Activated CD4-positive, alpha-beta memory T cell treated with anti-CD3 and anti-CD28 coated beads, Interleukin-2, amount 10 ng/mL, durations not matched to agents 7 days and 5 days (primary cell): ENCODE measurements at regions not wholly inside any gene's neighbourhood (a gene's known extent, or its start where the extent isn't known, plus 50 kb on each side); places are given as distances from the start of the nearest gene placed in this dataset.
"Not testable (repeated sequence)": the region's sequence is repeated elsewhere in the genome, so short reads cannot be mapped to it uniquely, and the experiment has no call there.

Source experiments
- CTCF ChIA-PET: fragments of 350-600 bp; sonication (Branson Sonifier 250); formaldehyde crosslinking; loops from one replicate; lab custom pipeline; 2021; ENCODE audit warnings: antibody characterized with exemption, inconsistent platforms; lab: Charles Lee
- POLR2A ChIA-PET: fragments of 350-600 bp; sonication (Branson Sonifier 250); formaldehyde crosslinking; loops from one replicate; lab custom pipeline; 2021; ENCODE audit warnings: antibody characterized with exemption; lab: Charles Lee
- DNase-seq: peaks from one replicate; pipeline ENCODE4 v3.0.0-alpha.2; 2020
- H3K27ac Mint-ChIP-seq: one replicate; pipeline ENCODE4 v1.8.0; 2021; ENCODE audit warnings: mild to moderate bottlenecking, mixed read lengths
- H3K27me3 Mint-ChIP-seq: one replicate; pipeline ENCODE4 v1.8.0; 2021; ENCODE audit warnings: mixed read lengths
- H3K36me3 Mint-ChIP-seq: one replicate; pipeline ENCODE4 v1.8.0; 2021; ENCODE audit warnings: low read depth, mixed read lengths
- H3K4me1 Mint-ChIP-seq: one replicate; pipeline ENCODE4 v1.8.0; 2021; ENCODE audit warnings: mixed read lengths
- H3K4me3 Mint-ChIP-seq: one replicate; pipeline ENCODE4 v1.8.0; 2021; ENCODE audit warnings: mild to moderate bottlenecking, mixed read lengths
- H3K9me3 Mint-ChIP-seq: one replicate; pipeline ENCODE4 v1.8.0; 2021; ENCODE audit warnings: mixed read lengths

GRCh38 chr17:13118311-13118710 is 100.5 kb upstream of the ELAC2 start:
- H3K4me3 Mint-ChIP-seq, result no peak overlapping the region
- ChIA-PET POLR2A (no interaction called here), CTCF (no interaction called here)
- DNase-seq, result no peak
- no peaks in the 10 kb centered on the region for H3K27me3 Mint-ChIP-seq
- no peaks in the 10 kb centered on the region for H3K9me3 Mint-ChIP-seq
- H3K27ac Mint-ChIP-seq, result no peak overlapping the region
- no peaks in the 10 kb centered on the region for H3K4me1 Mint-ChIP-seq
- no peaks in the 10 kb centered on the region for H3K36me3 Mint-ChIP-seq

- Mint-ChIP-seq H3K27me3 (no peaks in the 10 kb centered on the region), H3K36me3 (no peaks in the 10 kb centered on the region), H3K9me3 (no peaks in the 10 kb centered on the region), H3K4me3 (no peak overlapping the region), H3K27ac (no peak overlapping the region), H3K4me1 (no peaks in the 10 kb centered on the region)
- CTCF ChIA-PET, result no interaction called here
- DNase-seq, result no peak
- POLR2A ChIA-PET, result no interaction called here
Observed at GRCh38 chr17:13117616-13118015, 99.8 kb upstream of the ELAC2 start.

GRCh38 chr17:13114601-13115031 is 96.8 kb upstream of the ELAC2 start:
- Mint-ChIP-seq H3K27ac (no peak overlapping the region), H3K4me3 (no peak overlapping the region), H3K9me3 (no peaks in the 10 kb centered on the region), H3K4me1 (no peaks in the 10 kb centered on the region), H3K27me3 (no peaks in the 10 kb centered on the region), H3K36me3 (no peaks in the 10 kb centered on the region)
- ChIA-PET CTCF (interaction anchor here (0.7 kb wide), 1 partner anchor 982 kb away, joined by 3 read pairs; no protein-coding TSS in a partner anchor), POLR2A (no interaction called here)
- DNase-seq, result no peak

- ChIA-PET CTCF (no interaction called here), POLR2A (no interaction called here)
Observed at GRCh38 chr17:13113821-13114525, 96.1 kb upstream of the ELAC2 start.

GRCh38 chr17:13107676-13108235 is 89.9 kb upstream of the ELAC2 start:
- Mint-ChIP-seq H3K4me1 (no peaks in the 10 kb centered on the region), H3K36me3 (no peaks in the 10 kb centered on the region), H3K27ac (no peak overlapping the region), H3K9me3 (no peaks in the 10 kb centered on the region), H3K4me3 (no peak overlapping the region), H3K27me3 (no peaks in the 10 kb centered on the region)
- CTCF ChIA-PET, result no interaction called here
- DNase-seq, result no peak
- POLR2A ChIA-PET, result no interaction called here

More at GRCh38 chr17:13113821-13114525, 96.1 kb upstream of the ELAC2 start:
- no peak for DNase-seq
- no peak overlapping the region for H3K4me3 Mint-ChIP-seq
- H3K36me3 Mint-ChIP-seq, result no peaks in the 10 kb centered on the region
- no peaks in the 10 kb centered on the region for H3K27me3 Mint-ChIP-seq
- H3K9me3 Mint-ChIP-seq, result no peaks in the 10 kb centered on the region
- no peaks in the 10 kb centered on the region for H3K4me1 Mint-ChIP-seq
- no peak overlapping the region for H3K27ac Mint-ChIP-seq

GRCh38 chr17:13106171-13106570 is 88.3 kb upstream of the ELAC2 start:
- no peaks in the 10 kb centered on the region for H3K36me3 Mint-ChIP-seq
- no peak overlapping the region for H3K4me3 Mint-ChIP-seq
- no peaks in the 10 kb centered on the region for H3K27me3 Mint-ChIP-seq
- ChIA-PET CTCF (no interaction called here), POLR2A (no interaction called here)
- no peaks in the 10 kb centered on the region for H3K9me3 Mint-ChIP-seq
- DNase-seq, result no peak
- no peak overlapping the region for H3K27ac Mint-ChIP-seq
- no peaks in the 10 kb centered on the region for H3K4me1 Mint-ChIP-seq

GRCh38 chr17:13104576-13104975 is 86.7 kb upstream of the ELAC2 start:
- Mint-ChIP-seq H3K4me3 (no peak overlapping the region), H3K27me3 (no peaks in the 10 kb centered on the region), H3K36me3 (no peaks in the 10 kb centered on the region), H3K4me1 (no peaks in the 10 kb centered on the region), H3K27ac (no peak overlapping the region), H3K9me3 (no peaks in the 10 kb centered on the region)
- DNase-seq, result no peak
- ChIA-PET POLR2A (no interaction called here), CTCF (no interaction called here)

- H3K9me3 Mint-ChIP-seq, result no peaks in the 10 kb centered on the region
- no peak overlapping the region for H3K27ac Mint-ChIP-seq
- H3K4me1 Mint-ChIP-seq, result no peaks in the 10 kb centered on the region
- no peaks in the 10 kb centered on the region for H3K27me3 Mint-ChIP-seq
- POLR2A ChIA-PET, result no interaction called here
- H3K36me3 Mint-ChIP-seq, result no peaks in the 10 kb centered on the region
- CTCF ChIA-PET, result no interaction called here
- H3K4me3 Mint-ChIP-seq, result no peak overlapping the region
- no peak for DNase-seq
Observed at GRCh38 chr17:13102477-13102876, 84.7 kb upstream of the ELAC2 start.

GRCh38 chr17:13099926-13100325 is 82.1 kb upstream of the ELAC2 start:
- CTCF ChIA-PET, result no interaction called here
- Mint-ChIP-seq H3K36me3 (no peaks in the 10 kb centered on the region), H3K9me3 (no peaks in the 10 kb centered on the region), H3K27ac (no peak overlapping the region), H3K27me3 (no peaks in the 10 kb centered on the region), H3K4me3 (no peak overlapping the region), H3K4me1 (no peaks in the 10 kb centered on the region)
- no peak for DNase-seq
- POLR2A ChIA-PET, result no interaction called here

GRCh38 chr17:13099089-13099735 is 81.4 kb upstream of the ELAC2 start:
- Mint-ChIP-seq H3K4me1 (no peaks in the 10 kb centered on the region), H3K9me3 (no peaks in the 10 kb centered on the region), H3K36me3 (no peaks in the 10 kb centered on the region), H3K4me3 (no peak overlapping the region), H3K27ac (no peak overlapping the region), H3K27me3 (no peaks in the 10 kb centered on the region)
- ChIA-PET POLR2A (no interaction called here), CTCF (no interaction called here)
- DNase-seq, result no peak

GRCh38 chr17:13096291-13096690 is 78.5 kb upstream of the ELAC2 start:
- ChIA-PET POLR2A (no interaction called here), CTCF (interaction anchor here (0.9 kb wide), 1 partner anchor 78 kb away, joined by 3 read pairs; the partner anchor contains the start of gene ELAC2)
- no peaks in the 10 kb centered on the region for H3K36me3 Mint-ChIP-seq
- DNase-seq, result no peak
- H3K27ac Mint-ChIP-seq, result no peak overlapping the region
- H3K9me3 Mint-ChIP-seq, result no peaks in the 10 kb centered on the region
- H3K4me3 Mint-ChIP-seq, result no peak overlapping the region
- H3K27me3 Mint-ChIP-seq, result peaks cover 2% of the 10 kb centered on the region
- no peaks in the 10 kb centered on the region for H3K4me1 Mint-ChIP-seq

- H3K36me3 Mint-ChIP-seq, DNase-seq, H3K27ac Mint-ChIP-seq, H3K9me3 Mint-ChIP-seq, POLR2A ChIA-PET, CTCF ChIA-PET, H3K27me3 Mint-ChIP-seq, H3K4me3 Mint-ChIP-seq, H3K4me1 Mint-ChIP-seq: not testable (repeated sequence)
Observed at GRCh38 chr17:13092010-13092409, 74.2 kb upstream of the ELAC2 start.

- Mint-ChIP-seq H3K4me3 (no peak overlapping the region), H3K27me3 (peaks cover 2% of the 10 kb centered on the region), H3K36me3 (no peaks in the 10 kb centered on the region), H3K9me3 (no peaks in the 10 kb centered on the region), H3K27ac (no peak overlapping the region), H3K4me1 (no peaks in the 10 kb centered on the region)
- CTCF ChIA-PET, result no interaction called here
- POLR2A ChIA-PET, result no interaction called here
- DNase-seq, result no peak
Observed at GRCh38 chr17:13088666-13089065, 70.8 kb upstream of the ELAC2 start.
